ENCODE measurements at regions not wholly inside any gene's neighbourhood (a gene's known extent, or its start where the extent isn't known, plus 50 kb on each side); places are given as distances from the start of the nearest gene placed in this dataset.
"Not testable (repeated sequence)": the region's sequence is repeated elsewhere in the genome, so short reads cannot be mapped to it uniquely, and the experiment has no call there.

- no peak for DNase-seq
Measured at GRCh38 chr6:165843121-165843520, 180.1 kb upstream of the PDE10A start.

- DNase-seq, result no peak
Measured at GRCh38 chr6:165842281-165842936, 179.4 kb upstream of the PDE10A start.

DNA sequence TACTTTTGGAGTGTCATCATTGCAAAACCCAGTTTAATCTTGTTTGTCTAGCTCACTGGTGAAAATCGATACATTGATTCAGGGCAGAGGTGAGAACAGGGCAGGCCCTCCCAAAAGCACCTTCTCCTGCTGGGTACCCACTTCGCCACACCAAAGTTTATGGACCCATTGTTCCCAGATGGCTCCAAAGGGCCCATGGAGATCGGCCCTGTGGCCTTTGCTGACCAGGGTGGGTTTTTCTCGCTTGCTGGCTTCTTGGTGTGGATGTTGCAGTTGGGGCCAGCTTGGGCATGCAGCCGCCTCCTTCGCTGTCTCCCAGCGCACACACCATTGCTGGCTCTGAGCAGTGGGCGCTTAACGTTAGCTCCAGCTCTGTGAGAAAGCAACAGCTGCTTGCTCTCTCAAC, 178.1 kb upstream of the PDE10A start:
- DNase-seq, result no peak

DNA sequence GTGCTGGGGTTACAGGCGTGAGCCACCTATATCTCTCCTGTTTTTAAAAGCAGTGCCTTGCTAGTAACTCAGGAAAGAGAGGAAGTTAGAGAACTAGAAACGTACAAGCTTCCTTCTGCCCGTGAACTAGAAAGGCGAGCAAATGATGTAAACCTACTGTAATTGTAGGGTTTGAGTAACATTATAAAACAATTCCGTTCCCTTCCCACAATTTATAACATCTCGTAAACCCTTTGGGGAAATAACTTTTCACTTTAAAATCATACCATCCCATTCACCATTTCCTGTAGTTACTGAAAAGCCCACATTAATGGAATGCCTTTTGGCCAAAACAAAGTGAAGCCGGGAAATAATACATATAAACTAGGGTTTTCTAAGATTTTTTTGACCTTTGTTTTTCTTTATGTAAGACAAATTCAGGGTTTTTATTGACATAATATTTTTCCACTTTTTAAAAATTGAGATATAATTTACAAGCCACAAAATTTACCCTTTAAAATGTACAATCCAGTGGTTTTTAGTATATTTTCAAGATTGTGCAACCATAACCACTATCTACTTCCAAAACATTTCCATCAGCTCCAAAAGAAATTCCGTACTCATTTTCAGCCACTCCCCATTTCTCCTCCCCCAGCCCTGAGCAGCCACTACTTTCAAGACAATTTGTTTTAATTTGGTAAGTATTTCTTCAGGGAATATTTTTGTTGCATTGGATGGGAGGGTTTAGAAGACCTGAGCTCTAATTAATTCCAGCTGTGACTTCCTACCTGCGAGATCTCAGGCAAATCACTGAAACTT, 175.1 kb upstream of the PDE10A start:
- no peak for DNase-seq

- DNase-seq, result not testable (repeated sequence)
Measured at GRCh38 chr6:165836648-165837047, 173.6 kb upstream of the PDE10A start.

DNA sequence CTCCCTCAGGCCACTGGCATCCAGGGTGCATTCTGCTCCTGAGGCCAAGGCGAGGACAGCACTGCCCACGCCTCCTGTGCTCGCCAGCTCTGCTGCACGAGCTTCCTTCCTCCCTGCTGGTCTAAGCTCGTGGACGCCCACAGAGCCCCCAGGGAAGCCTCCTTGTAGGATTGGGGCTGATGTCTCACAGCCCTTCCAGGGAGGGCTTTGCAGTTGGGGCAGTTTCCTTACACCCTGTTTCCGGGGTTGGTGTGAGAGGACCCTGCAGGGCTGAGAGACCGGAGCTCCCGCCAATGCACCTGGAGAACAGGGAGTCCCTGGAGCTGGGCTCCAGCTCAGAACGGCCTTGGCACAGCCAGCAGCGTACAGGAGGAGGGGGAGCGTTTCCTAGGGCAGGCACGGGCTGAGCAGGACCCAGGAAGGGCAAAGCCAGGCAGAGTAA, 172.4 kb upstream of the PDE10A start:
- DNase-seq, result no peak

DNA sequence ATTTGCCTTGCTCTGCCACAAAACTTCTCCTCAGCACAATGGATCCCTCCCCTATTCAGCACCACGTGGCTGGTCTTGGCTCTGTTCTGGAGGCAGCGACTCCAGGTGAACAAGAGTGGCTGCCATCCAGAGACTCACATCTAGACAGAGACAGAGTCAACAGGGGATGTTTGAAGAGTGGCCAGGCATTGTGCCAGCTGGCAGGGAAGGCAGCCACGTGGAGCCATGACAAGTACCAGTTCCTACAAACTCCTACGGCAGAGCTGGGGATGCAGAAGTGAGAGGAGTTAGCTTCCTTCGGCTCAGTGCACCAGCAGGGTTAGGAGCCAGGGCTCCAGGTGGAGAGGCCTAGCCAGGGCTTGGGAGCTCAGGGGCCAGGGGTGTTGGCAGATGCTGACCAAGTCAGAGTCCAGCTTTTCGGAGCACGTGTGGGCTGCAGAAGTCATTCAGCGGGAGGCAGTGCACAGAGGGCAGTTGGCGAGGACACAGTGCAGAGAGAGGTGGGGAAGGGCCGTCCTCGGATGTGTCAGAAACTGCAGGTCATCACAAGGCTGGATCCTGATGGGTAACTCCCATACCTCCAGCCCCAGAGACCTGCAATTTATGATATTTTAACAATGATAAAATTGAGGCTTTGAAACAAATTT, 171.7 kb upstream of the PDE10A start:
- DNase-seq, result no peak

GRCh38 chr6:165833355-165833754, 170.3 kb upstream of the PDE10A start:
- no peak for DNase-seq

- no peak for DNase-seq
Measured at GRCh38 chr6:165831812-165832510, 168.9 kb upstream of the PDE10A start.

GRCh38 chr6:165830761-165831160, 167.7 kb upstream of the PDE10A start:
- DNase-seq, result no peak

DNA sequence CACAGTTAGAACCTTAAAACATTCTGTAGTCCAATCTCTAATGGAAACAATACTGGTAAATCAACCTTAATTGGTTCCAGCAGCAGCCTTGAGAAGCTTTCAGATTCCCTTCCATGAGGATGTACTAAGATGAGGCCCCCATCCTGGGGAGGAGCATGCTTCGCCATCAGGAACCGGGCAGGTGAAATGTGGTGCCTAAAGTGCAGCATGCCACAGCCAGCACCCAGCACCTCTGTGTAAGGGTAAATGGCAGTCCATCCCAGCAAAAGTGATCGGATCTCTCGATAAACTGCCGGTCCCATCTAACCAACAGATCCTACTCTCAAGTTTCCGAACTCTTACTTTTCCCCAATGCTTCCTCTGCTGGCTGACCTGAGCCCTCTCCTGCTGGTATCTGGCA, 166.3 kb upstream of the PDE10A start:
- DNase-seq, result no peak

DNA sequence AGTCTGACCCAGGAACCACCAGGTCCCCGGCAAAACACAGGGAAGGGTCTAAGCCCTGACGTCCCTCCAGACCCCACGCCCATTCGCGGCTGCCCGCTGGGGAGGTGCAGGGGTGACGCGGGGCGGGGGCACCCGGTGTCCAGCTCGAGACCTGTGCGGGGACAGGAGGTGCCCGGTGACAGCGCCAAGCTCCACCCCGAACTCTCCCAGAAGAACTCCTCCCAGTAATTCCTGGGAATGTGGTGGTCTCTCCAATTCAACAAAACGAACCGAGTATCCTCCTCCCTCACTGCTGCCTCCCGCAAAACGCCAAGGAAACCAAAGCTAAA, 164.1 kb upstream of the PDE10A start:
- no peak for DNase-seq

DNA sequence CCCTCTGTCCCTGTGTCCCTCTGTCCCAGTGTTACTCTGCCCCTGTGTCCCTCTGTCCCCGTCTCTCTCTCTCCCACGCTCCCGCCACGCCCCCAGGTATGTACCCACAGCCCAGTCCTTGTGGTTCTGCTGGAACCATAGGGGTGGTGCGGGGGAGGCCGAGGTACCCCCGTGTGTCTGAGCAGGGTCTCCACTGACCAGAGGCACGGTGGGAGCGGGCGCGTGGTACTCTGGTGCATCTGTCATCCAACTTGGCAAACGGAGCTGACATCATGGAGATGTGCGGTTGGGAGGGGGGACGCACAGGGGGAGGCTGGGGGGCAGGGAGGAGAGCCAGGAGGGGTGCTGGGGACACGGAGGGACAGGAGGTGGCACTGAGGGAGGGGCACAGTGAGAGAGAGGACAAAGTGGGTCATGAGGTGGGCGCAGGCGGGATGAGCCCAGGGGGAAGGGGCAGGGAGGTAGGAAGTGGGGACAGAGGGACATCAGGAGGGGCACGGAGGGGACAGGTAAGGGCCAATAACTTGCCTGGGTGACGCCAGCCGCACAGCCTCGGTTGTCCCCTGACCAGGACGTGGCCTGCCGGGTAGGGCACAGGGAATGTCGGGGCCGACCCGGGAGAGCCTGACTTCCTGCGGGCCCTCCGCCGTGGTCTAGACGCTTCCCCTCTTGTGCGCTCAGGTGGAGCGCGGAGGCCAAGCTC, 163.6 kb upstream of the PDE10A start:
- DNase-seq, result no peak

DNA sequence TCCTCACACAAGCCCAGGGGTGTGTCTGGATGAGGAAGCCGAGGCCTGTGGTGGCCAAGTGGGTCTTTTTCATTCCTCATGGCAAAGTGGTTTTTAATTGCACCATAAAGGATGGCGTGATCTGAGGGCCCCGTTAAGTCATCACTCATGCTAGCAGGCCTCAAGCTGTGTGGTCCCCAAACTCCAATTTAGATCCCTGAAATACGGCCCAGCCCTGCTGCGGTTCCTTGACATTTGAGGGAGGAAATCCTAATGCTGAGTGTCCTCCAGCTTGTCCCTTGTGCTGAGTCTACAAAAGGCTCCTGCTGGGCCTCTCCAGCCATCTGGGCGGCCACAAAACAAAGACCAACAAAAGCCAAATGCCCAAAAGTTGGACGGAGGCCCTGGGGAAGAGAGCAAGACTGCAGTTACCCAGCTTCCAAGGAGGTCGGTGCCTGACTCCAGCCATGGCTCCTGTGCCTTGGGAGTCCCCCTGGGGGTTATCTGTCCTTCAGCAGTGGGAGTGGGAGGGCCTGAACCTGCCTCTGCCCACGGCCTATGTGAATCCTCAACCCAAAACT, 162.3 kb upstream of the PDE10A start:
- no peak for DNase-seq

DNA sequence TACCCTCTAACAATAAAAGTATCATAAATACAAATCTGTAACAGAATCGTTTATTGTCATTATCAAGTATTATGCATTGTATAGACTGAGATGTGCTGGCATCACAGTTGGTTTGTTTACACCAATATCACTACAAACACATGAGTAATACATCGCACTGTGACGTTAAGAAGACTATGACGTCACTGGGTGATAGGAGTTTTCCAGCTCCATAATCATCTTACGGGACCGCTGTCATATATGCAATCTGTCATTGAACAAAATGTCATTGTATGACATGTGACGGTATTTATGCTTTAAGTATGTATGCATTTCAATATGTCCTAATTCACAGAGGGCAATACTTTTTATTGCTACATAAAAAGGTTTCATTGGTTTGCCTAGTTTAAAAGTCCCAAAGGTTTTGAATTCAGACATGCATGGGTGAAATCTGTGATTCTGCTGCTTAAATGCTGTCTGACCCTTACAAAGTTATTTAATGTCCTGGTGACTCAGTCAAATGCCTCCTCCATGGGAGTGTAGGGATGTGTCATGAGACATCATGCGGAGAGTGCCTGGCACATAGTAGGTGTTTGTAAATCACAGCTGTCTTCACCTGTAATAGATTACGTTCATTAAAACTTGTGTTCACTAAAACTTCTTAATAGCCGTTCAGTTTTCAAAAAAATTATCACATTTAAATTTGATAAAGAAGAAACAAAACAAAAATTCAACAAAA, 160.7 kb upstream of the PDE10A start:
- no peak for DNase-seq

GRCh38 chr6:165822501-165822900, 159.5 kb upstream of the PDE10A start:
- DNase-seq, result no peak

DNA sequence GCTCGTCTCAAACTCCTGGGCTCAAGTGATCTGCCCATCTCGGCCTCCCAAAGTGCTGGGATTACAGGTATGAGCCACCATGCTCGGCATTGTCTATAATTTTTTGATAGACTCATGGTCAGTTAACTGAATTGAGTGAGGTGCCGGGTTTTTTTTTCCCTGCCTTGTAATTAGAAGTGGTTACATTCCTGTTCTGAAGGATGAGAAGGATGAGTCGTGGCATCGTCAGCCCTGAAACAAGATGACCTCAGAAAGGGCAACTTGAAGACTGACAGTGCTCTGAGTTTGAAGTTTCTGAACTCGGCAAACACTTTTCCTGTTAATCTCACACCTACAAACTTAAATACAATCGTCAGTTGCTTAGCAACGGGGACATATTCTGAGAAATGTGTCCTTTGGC, 158.7 kb upstream of the PDE10A start:
- DNase-seq, result no peak

DNA sequence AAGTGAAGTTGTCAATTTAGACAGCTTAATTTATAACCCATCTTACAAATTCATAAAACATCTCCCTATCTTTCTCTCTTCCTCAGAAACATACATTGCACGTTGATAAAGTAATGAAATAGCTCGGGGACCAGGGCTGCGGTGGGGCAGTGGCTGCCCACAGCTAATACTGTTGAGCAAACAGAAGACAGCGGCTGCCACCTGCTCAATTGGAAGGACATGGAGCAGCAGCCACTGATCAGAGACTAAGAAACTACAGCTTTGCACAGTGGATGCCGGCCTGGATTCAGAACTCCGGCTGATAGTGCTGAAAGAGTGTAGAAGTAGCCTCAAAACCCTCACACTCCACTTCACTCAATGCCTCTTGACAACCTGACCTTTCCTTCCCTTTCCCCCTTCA, 157.9 kb upstream of the PDE10A start:
- no peak for DNase-seq

GRCh38 chr6:165820407-165820806, 157.4 kb upstream of the PDE10A start:
- no peak for DNase-seq

- DNase-seq, result no peak
Measured at GRCh38 chr6:165819394-165819793, 156.4 kb upstream of the PDE10A start.

GRCh38 chr6:165818200-165818599, 155.2 kb upstream of the PDE10A start:
- no peak for DNase-seq

DNA sequence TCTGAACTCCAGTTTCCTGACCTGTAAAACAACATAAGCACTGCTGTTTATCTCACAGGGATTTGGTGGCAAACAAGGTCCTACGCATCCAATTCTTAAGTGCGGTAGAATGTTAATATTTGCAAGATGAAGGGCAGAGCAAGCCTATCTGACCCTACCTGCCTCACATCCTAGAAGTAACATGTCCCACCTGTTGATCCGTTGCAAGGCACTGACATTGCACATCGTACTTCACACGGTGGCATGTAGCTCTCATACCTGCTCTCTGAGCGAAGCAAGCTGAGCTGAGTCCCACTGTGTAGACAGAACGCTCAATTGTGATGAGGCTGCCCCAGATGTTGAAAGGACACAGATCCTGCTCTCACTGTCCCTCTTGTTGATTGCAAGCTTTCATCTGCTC, 154.7 kb upstream of the PDE10A start:
- DNase-seq, result no peak

All from activated gamma-delta T cell (primary cell).